ENCODE measurements at regions not wholly inside any gene's neighbourhood (a gene's known extent, or its start where the extent isn't known, plus 50 kb on each side); places are given as distances from the start of the nearest gene placed in this dataset.

DNA sequence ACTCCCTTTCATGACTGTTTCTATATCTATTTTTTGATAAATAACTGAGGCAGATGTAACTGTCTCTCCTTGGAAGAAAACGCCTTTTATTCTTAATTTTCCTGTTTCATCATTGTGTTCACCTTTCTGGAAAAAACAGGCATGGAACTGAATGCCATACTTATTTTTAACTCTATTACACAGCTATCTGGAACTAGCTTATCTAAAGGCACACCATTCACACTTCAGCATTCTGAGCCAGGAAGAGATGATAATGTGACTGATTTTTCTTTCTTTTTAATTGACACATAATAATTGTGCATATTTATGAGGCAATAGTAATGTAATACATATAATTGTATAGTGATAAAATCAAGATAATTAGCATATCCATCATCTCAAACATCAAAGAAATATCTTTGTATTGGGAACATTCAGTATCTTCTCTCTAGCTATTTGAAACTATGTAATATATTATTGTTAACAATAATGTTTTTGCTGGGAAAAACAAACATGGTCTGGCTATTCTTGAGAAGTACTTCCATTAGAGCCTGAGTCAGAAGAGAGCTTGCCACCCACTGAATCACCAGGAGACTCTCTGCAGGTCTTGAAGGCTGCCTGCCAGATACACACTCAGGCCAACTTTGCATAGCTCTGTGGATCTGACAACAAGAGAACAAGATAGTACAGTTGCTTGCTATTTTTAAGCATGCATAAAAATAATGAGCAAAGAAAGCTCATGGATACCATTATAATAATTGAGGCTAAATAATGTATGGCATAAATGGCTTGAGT is 501.0 kb upstream of the EDIL3 start:
- TF ChIP-seq POLR2A (IDR thresholded peaks at IDR 0.05; ENCODE audit: extremely low read depth, insufficient read length) = no peak
- TF ChIP-seq, protein P1, sequence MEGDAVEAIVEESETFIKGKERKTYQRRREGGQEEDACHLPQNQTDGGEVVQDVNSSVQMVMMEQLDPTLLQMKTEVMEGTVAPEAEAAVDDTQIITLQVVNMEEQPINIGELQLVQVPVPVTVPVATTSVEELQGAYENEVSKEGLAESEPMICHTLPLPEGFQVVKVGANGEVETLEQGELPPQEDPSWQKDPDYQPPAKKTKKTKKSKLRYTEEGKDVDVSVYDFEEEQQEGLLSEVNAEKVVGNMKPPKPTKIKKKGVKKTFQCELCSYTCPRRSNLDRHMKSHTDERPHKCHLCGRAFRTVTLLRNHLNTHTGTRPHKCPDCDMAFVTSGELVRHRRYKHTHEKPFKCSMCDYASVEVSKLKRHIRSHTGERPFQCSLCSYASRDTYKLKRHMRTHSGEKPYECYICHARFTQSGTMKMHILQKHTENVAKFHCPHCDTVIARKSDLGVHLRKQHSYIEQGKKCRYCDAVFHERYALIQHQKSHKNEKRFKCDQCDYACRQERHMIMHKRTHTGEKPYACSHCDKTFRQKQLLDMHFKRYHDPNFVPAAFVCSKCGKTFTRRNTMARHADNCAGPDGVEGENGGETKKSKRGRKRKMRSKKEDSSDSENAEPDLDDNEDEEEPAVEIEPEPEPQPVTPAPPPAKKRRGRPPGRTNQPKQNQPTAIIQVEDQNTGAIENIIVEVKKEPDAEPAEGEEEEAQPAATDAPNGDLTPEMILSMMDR (IDR thresholded peaks at IDR 0.05; ENCODE audit: low read depth, low read length) = no peak
